Upper lobe of left lung (tissue), 4 donors: ENCODE measurements at regions not wholly inside any gene's neighbourhood (a gene's known extent, or its start where the extent isn't known, plus 50 kb on each side); places are given as distances from the start of the nearest gene placed in this dataset.

Experiments
- POLR2A ChIP-seq, 4 donors: fragments of 450-650 bp; IDR thresholded peaks; one replicate each; pipeline ENCODE4 v1.5.1; 2016 to 2017; ENCODE audit warnings: antibody characterized with exemption in 4 of 4, mild to moderate bottlenecking in 2 of 4
- POLR2AphosphoS5 ChIP-seq, 2 donors: sonication (generic); formaldehyde crosslinking; IDR thresholded peaks; one replicate each; pipeline ENCODE4 v1.5.1; 2017; ENCODE audit warnings: antibody characterized with exemption in 2 of 2

GRCh38 chr1:232468249-232468648 lies 161.7 kb downstream of the SIPA1L2 start:
- TF ChIP-seq POLR2AphosphoS5 (IDR thresholded peaks at IDR 0.05), result no peak
- no peak for TF ChIP-seq POLR2A (IDR thresholded peaks at IDR 0.05)
